Spleen (tissue), 7 donors: ENCODE measurements at regions not wholly inside any gene's neighbourhood (a gene's known extent, or its start where the extent isn't known, plus 50 kb on each side); places are given as distances from the start of the nearest gene placed in this dataset.

Experiments
- CTCF ChIP-seq, 11 experiments: fragments of 200-600 bp in 7 of 11; fragments of 450-650 bp in 4 of 11; sonication (generic) in 4 of 11; IDR thresholded peaks in 8 of 11; conservative IDR thresholded peaks in 3 of 11; 1 replicate in 7 of 11; 2 replicates in 4 of 11; pipeline versions ENCODE4 v1.4.0 to v1.8.0; 2016 to 2021; ENCODE audit warnings: antibody characterized with exemption in 11 of 11, inconsistent platforms in 4 of 11, mild to moderate bottlenecking in 1 of 11
- POLR2A ChIP-seq, 3 donors: fragments of 450-650 bp; IDR thresholded peaks; one replicate each; pipeline ENCODE4 v1.5.1; 2017; ENCODE audit warnings: antibody characterized with exemption in 3 of 3, mild to moderate bottlenecking in 1 of 3
- POLR2AphosphoS5 ChIP-seq, 3 donors: sonication (generic); formaldehyde crosslinking; IDR thresholded peaks; one replicate each; pipeline ENCODE4 v1.5.1; 2017; ENCODE audit warnings: antibody characterized with exemption in 3 of 3
- donor health status: DM: no; HTN: no; CAD: no; lungs with moderate emphysema.
- donor health status: DM: no; HTN: no; CAD: no.
- donor health status: DM: no; HTN: no; CAD: no.

GRCh38 chr10:56771343-56771742 lies 410.3 kb upstream of the ZWINT start:
- TF ChIP-seq POLR2A (IDR thresholded peaks at IDR 0.05) (no peak), CTCF (IDR thresholded peaks at IDR 0.05 in 8 of 11, conservative IDR thresholded peaks at IDR 0.05 in 3 of 11) (no peak), POLR2AphosphoS5 (IDR thresholded peaks at IDR 0.05) (no peak)
